ENCODE measurements at regions not wholly inside any gene's neighbourhood (a gene's known extent, or its start where the extent isn't known, plus 50 kb on each side); places are given as distances from the start of the nearest gene placed in this dataset.

- TF ChIP-seq GABPA (IDR thresholded peaks at IDR 0.05; ENCODE audit: low read depth) (no peak), REST (IDR thresholded peaks at IDR 0.05; ENCODE audit: insufficient replicate concordance, low read depth) (no peak), SPI1 (IDR thresholded peaks at IDR 0.05; ENCODE audit: borderline replicate concordance, low read depth) (no peak), POLR2AphosphoS5 (IDR thresholded peaks at IDR 0.05; ENCODE audit: low read depth) (no peak), CTCF (IDR thresholded peaks at IDR 0.05; ENCODE audit: insufficient read depth, low read length) (no peak)
- Histone ChIP-seq H3K27ac (replicated peaks) (no peak overlapping the region), H3K4me3 (replicated peaks; ENCODE audit: insufficient read depth, low read length) (no peak overlapping the region), H3K27me3 (ENCODE audit: insufficient read depth, poor library complexity, severe bottlenecking) (no peaks in the 10 kb centered on the region)
- DNase-seq (ENCODE audit: low read depth in 1 of 2, low spot score in 1 of 2): no peak
Observed at GRCh38 chr15:52963865-52964264, 173.7 kb upstream of the ONECUT1 start.

- DNase-seq (ENCODE audit: low read depth in 1 of 2, low spot score in 1 of 2): no peak
- no peak overlapping the region for H3K4me3 ChIP-seq (replicated peaks; ENCODE audit: insufficient read depth, low read length)
- no peak for TF ChIP-seq SPI1 (IDR thresholded peaks at IDR 0.05; ENCODE audit: borderline replicate concordance, low read depth)
- H3K27ac ChIP-seq (replicated peaks): no peak overlapping the region
- H3K27me3 ChIP-seq (ENCODE audit: insufficient read depth, poor library complexity, severe bottlenecking): no peaks in the 10 kb centered on the region
Observed at GRCh38 chr15:52960283-52960682, 170.1 kb upstream of the ONECUT1 start.

- Histone ChIP-seq H3K27me3 (ENCODE audit: insufficient read depth, poor library complexity, severe bottlenecking) (no peaks in the 10 kb centered on the region), H3K27ac (replicated peaks) (no peak overlapping the region), H3K4me3 (replicated peaks; ENCODE audit: insufficient read depth, low read length) (no peak overlapping the region)
- no peak for DNase-seq (ENCODE audit: low read depth in 1 of 2, low spot score in 1 of 2)
- TF ChIP-seq GABPA (IDR thresholded peaks at IDR 0.05; ENCODE audit: low read depth) (no peak), SPI1 (IDR thresholded peaks at IDR 0.05; ENCODE audit: borderline replicate concordance, low read depth) (no peak), CTCF (IDR thresholded peaks at IDR 0.05; ENCODE audit: insufficient read depth, low read length) (no peak), REST (IDR thresholded peaks at IDR 0.05; ENCODE audit: insufficient replicate concordance, low read depth) (no peak), POLR2AphosphoS5 (IDR thresholded peaks at IDR 0.05; ENCODE audit: low read depth) (no peak)
Observed at GRCh38 chr15:52943746-52944145, 153.6 kb upstream of the ONECUT1 start.

- H3K27ac ChIP-seq (replicated peaks): no peak overlapping the region
- TF ChIP-seq REST (IDR thresholded peaks at IDR 0.05; ENCODE audit: insufficient replicate concordance, low read depth) (no peak), CTCF (IDR thresholded peaks at IDR 0.05; ENCODE audit: insufficient read depth, low read length) (no peak), POLR2AphosphoS5 (IDR thresholded peaks at IDR 0.05; ENCODE audit: low read depth) (no peak), SPI1 (IDR thresholded peaks at IDR 0.05; ENCODE audit: borderline replicate concordance, low read depth) (no peak), GABPA (IDR thresholded peaks at IDR 0.05; ENCODE audit: low read depth) (no peak)
- no peak overlapping the region for H3K4me3 ChIP-seq (replicated peaks; ENCODE audit: insufficient read depth, low read length)
- no peak for DNase-seq (ENCODE audit: low read depth in 1 of 2, low spot score in 1 of 2)
- H3K27me3 ChIP-seq (ENCODE audit: insufficient read depth, poor library complexity, severe bottlenecking): no peaks in the 10 kb centered on the region
Observed at GRCh38 chr15:52936489-52936888, 146.4 kb upstream of the ONECUT1 start.

Measured in HL-60 (cell line).